GM21619 (cell line): ENCODE measurements at regions not wholly inside any gene's neighbourhood (a gene's known extent, or its start where the extent isn't known, plus 50 kb on each side); places are given as distances from the start of the nearest gene placed in this dataset.

Source experiments
- ATAC-seq: cut with Tn5 transposase; IDR thresholded peaks from one replicate; pipeline ENCODE4 v1.9.1; 2021; ENCODE audit not compliant: unreplicated experiment

DNA sequence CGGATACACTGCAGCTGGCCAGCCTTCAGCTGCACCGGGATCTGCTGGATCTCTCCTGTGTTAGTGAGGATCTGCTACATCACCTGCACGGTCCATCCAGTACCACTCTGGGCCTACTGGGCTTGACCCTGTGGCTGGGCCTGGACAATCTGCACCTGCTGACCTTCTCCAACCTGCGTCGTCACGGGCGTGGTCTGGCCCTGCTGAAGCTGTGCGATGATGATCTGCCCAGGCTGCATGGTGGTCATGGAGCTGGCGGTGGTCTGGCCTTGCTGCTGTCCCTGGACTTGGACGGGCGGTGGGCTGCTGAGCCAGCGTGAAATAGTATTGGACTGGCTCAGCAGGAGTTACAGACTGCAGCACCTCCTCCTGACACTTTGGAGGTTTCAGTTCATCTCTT, 137.1 kb upstream of the GAS1 start:
- no peak for ATAC-seq

DNA sequence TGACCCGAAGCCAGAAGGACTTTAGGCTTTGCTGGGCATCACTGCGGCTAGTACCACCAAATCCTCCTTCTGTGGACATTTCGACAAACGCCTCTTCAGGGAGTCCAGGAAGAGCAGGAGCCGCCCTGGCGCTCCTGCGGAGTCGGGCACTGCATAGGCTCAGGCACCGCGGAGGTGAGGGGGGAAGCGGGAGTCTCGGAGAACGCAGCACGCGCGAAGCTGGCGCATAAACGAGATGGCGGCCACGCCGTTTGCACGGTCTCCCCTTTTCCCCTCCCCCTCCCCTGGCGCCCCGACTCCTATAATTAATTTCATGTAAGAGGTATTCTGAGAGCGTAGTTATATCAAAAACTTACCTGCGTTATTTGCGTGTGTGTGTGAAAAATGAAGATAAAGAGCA, 137.8 kb upstream of the GAS1 start:
- no peak for ATAC-seq

DNA sequence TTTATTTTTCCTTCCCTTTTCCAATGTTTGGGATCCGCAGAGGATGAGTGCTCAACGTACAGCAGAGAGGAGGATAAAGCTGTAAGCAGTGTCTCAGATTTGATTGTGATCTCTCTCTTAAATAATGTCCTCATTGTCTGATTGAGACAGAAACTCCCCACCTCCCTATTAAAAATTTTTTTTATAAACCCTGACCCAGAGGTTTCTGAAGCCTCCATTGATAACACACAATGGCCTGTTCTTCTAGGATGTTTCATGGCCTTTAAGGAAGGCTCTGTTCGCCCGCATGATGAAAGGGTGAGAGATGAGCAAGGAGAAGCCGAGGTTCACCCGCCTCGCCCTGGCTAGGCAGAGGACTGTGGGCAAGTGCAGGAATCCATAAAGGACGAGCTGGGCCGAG, 138.2 kb upstream of the GAS1 start:
- no peak for ATAC-seq

DNA sequence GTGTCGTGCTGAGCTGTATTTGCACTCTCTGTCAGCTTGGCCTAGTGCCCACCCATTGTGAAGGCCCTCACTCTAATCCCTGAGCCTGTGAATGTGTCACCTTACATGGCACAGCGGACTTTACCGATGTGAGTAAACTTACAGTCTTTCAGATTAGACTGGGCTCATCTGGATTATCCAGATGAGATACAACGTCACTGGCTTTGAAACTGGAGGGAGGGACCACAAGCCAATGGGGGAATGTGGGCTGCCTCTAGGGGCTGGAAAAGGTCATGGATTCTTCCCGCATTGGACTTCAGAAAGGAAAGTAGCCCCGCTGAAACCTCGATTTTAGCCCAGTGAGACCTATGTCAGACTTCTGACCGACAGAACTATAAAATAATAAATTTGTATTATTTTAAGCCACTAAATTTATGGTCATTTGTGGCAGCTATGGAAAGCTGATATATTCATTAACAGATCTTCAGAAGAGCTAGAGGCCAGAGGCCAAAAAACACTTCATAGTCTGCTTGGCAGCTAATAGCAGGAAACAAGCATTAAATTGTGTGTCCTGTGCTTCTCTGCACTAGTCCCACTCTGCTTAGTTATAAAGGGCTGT, 139.0 kb upstream of the GAS1 start:
- ATAC-seq, result no peak

DNA sequence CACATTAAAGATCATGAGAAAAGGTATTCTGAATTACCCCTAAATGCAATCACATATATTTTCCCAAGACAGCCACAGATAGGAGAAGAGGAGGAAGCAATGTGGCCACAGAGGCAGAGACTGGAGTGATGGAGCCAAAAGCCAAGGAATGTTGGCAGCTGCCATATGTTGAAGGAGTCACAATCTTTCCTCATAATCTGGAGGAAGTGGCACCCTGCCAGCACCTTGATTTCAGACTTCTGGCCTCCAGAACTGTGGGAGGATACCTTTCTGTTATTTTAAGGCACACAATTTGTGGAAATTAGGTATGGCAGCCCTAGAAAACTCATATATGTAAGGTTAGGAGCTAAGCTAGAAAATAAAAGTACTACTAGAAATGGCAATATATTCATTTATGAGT, 139.9 kb upstream of the GAS1 start:
- ATAC-seq, result no peak

DNA sequence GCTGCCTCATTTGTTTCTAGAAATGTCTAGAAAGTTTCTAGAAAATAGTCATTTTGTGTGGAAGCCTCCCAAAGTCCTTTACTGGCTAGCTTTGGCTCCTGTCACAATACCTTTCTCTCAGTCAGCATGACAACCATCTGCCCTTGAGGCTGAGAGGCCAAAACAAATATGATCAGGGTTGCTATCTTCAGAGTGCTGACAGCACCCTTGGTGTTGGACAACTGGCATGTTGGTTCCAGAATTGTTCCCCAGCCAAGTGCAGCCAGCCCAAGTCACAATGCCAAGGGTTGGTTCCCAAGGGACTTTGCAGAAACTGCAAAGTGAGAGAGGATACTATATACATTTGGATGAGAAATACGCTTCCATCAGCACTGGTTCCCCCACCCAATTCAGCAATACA, 140.9 kb upstream of the GAS1 start:
- no peak for ATAC-seq

DNA sequence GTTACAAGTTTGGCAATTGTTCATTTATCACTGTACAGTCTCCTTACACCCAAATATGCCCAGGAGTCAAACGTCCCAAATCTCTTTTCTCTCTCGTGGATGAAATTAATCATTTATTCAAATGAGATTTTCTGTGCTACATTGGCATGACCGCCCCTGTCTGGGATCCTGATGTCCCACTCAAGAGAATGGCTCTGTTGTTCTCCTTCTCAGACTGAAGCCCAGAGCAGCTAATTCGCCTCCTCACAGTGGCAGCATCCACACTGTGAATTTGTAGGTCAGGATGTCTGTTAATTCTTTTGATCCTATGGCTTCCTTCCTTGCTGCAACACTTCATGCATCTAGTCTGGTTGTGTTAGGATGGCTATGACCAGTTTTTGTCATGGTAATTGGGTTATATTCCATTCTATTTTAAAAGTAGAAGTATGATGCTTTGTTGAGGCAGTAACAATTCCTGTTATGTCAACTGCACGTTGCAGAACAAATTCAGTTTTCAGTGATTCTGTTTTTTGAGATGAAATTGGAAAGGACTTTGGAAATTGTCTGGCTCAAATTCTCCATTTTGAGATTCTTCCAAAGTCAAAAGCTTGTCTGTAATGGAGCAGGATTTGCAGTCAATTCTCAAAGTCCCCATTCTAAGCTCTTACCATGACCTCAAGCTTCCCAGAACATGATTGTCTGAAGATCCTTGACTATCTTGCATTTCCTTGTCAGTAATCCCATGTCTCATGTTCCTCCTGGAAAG, 141.5 kb upstream of the GAS1 start:
- ATAC-seq, result no peak

DNA sequence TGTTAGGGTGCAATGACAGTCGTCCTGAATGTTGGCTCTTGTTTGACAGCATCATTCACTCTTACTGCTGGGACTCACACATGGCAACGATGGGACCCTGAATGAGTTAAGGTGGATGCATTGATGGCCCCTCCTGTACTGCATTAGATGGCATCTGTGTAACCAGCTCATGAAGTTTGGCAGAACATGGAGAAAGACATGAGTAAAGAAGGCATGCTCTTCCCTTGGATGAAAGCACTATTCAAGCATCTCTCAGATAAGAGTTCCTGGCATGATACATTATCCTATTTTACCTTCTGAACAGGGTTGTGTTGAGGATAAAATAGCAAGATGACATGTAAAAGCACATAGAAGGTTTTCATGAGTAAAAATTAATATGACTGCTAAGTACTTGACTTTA, 142.2 kb upstream of the GAS1 start:
- ATAC-seq, result no peak

DNA sequence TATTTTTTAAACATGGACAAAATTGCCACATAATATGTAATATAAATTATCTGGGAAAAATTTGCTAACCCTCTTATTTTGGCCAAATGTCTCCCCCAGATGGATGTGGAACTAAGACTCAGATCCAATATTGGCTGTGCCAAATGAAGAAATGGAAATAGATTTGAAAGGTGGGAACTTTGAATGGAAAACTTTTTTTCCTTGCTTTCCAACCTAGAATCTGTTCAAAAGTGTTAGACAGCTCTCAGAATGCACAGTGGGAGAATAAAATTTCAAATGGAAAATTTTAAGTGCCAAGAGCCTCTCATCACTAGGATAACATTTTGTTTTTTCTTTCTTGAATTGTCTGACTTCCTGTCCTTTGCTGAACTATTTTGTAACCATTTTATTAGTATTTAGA, 142.6 kb upstream of the GAS1 start:
- ATAC-seq, result no peak

DNA sequence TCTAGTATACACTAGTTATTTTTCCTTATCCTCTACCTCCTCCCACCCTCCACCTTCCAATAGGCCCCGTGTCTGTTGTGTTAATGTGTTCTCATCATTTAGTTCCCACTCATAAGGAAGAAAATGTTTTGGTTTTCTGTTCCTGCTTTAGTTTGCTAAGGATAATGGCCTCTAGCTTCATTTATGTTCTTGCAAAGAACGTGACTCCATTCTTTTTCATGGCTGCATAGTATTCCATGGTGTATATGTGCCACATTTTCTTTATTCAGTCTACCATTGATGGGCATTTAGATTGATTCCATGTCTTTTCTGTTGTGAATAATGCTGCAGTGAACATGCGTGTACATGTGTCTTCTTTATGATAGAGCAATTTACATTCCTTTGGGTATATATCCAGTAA, 146.5 kb upstream of the GAS1 start:
- ATAC-seq, result no peak

DNA sequence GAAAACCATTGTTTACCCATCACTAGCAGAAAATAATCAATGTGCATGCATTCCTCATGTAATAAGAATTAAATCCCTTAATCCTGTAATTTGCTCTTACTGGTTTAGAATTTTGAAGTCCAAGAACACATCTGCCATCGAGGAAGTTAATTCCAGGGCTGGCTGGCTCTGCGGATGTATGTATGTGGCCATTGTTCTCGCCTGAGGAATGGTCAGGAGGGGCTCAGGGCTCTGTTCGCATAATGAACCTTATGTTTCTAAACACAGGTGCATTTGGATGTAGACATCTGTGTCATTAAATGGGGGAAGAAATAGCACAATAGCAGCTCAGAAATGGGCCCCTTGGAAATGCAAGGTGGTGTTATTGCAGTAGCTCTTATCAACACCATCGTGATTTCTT, 148.6 kb upstream of the GAS1 start:
- no peak for ATAC-seq

DNA sequence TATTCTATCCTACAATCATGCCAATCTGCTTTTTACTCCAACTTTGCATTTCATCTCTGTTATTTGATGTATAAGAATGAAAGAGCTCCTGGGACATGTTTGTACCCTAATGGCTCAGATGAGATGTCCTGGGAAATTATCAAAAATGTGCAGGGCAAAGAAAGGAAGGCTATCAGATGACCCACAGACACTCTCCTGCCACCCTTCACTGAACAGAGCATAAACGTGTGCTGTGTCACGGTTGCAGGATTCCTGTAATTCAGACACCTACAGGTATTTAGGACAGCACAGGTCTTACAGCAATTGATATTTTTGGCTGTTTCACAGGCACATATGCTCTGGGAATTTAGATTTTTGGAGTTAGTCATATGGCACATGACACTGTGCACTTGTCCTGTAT, 149.2 kb upstream of the GAS1 start:
- no peak for ATAC-seq

DNA sequence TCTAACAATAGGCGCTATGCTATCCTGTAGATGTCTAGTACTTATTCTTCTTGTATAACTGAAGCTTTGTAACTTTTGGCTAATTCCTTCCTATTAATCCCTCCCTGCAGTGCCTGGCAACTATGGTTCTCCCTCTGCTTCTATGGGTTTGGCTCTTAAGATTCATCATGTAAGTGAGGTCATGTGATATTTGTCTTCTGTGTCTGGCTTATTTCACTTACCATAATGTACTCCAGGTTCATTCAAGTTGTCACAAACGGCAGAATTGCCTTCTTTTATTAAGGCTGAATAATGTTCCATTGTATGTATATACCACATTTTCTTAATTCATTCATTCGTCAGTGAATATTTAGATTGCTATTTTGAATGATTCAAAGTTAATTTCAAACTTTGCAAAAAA, 149.9 kb upstream of the GAS1 start:
- no peak for ATAC-seq

DNA sequence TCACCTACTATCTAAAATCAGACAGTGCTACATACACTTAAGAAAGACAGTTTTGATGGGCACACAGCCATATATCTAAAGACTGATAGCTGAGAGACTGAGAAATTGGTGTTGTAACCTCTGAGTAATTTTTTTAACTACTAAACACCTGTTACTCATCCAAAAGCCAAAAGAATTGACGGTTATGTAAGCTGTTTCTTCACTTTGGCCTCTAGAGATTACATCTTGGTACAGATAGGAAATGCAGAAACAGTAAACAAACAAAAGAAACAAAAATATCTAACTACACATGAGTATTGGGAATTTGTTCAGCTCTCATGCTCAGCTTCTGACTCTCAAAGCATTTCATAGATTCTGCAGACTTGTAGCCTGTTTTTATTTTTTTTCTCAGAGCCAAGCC, 152.1 kb upstream of the GAS1 start:
- no peak for ATAC-seq

DNA sequence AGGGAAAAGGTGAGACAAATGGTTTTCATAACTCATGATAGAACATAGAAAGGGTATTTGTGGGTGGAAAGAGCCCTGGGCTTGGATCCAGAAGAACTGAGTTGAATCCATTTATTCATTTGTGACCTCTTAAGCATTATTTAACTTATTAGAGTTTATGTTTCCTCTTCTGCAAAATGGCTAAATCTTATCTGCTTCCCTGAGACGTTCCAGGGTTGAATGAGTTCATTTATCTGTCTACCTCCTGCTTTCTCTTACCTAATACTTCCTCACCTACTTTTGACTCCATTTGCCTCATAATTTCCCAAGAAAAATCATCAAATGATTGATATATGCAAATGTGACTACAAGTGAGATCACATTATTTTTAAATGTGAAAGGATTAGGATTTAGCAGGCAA, 152.7 kb upstream of the GAS1 start:
- no peak for ATAC-seq

DNA sequence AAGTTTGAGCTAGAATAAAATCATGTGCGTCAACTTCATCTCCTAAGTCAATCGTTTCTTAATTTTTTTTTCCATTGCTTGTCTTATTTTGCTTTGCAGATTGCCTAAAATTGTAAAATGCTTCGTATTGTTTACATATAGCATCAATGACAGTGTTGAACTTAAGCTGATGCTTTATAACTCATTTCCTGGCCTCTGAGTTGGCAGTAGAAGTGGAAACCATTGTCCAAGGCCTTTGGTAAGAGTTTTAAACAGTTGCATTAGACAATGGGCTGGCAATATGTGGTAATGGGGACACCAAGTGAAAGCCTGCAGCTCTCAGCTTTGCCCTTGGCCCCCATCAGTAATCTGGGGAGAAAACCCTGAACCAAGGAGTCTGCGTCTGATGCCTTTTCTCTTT, 154.8 kb upstream of the GAS1 start:
- no peak for ATAC-seq

DNA sequence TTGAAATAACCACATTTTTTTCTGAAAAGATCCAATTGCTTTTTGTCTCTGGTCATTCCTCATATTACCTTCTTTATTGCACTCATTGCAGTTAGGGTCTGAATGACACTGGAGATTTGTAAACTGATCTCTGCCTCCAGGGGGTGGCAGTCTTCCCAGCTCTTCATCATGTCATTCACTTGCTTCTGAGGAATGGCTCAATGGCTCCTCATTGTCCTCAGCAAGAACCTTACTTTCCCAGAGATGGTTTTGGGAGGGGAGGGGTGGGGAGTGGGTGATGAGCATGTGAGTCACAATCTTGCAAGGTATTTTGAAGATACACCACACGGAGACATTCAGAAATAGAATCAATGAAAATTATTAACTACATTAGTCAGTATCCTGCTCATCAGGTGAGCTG, 159.8 kb upstream of the GAS1 start:
- ATAC-seq, result no peak

DNA sequence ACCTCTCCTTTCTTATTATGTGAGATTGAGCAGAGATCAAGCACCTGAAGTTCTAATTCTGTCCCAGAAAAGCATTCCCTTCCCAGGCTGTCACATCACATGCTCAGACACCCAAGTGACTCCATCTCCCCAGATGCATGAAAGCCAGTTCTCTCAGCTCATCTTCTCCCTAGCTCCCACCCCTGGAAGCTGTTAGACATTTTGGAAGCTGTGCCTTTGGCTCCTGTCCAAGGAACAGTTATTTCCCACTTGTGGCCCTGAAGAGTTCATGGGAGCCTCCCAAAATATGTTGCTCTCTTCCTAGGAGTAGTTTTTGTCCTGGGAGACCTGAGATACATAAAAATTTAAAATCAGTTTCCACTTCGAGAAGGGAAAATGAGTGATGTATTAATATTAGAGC, 161.4 kb upstream of the GAS1 start:
- ATAC-seq, result no peak

DNA sequence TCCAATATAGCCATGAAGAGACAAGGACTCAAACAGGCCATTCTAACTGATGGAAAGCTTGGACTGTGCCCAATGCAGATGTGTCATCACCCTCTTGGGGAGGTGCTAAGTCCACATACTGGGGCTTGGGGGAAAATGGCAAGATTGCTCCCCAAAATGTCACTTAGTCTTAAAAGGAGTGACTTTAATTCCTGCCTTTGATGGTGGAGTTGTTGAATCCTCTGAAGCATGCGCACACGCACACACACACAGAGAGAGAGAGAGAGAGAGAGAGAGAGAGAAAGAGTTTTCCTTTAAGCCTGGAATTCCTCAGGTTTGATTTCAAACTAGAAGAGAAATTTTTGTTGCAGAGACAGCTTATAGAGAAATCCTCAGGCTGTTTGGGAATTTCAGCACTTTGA, 161.9 kb upstream of the GAS1 start:
- ATAC-seq, result no peak

DNA sequence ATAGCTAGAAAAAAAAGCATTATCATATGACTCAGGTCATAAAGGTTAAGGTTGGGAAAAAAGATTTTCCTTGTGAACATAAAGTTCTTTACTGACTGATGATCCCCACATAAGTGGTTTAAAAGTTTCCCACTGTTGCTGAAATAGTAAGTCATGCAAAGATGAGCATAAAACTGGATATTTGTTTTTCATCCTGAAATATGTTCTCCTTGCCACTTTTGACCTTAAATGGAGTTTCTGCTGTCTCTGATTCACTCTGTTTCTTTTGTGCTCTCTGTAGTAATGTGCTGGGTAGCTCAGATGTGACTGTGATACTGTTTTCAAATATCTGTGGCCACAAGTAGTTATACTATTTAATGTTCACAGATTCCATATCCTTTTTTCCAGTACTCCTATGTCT, 162.5 kb upstream of the GAS1 start:
- no peak for ATAC-seq

DNA sequence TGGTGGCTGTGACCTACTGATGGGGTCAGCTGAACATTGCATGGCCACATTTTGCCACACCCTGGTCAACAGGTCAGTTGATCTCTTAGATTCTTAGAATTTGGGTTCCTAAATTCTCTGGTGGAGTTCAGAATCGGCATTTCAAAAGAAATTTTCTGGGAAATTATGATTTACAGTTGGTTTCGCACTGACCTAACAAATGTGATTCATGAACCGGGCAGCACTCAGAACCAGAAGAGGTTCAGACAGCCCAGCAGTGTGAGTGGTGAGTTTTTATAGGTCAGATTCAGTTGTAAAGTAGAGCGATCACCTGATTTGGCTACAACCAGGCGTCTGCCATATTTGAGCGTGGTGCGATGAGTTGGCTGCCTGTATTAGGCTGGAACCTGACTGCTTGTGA, 163.7 kb upstream of the GAS1 start:
- ATAC-seq, result no peak

DNA sequence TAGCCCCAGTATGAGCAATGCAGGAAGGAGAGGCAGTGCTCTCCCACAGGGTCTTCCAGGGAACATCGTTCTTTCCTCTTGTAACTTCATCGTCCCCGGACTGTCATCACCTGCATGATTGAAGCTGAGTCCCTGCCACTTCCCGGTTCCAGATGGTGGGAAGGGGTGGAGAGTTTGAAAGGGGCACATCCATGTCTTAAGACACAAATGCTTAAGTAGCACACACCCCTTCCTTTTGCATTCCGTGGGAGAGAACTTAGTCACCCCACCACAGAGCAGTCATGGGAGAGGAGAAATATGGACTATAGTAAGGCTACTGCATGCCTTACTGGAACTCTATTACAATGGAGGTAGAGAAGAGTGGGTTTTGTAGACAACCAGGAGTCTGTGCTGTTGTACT, 165.3 kb upstream of the GAS1 start:
- ATAC-seq, result no peak

DNA sequence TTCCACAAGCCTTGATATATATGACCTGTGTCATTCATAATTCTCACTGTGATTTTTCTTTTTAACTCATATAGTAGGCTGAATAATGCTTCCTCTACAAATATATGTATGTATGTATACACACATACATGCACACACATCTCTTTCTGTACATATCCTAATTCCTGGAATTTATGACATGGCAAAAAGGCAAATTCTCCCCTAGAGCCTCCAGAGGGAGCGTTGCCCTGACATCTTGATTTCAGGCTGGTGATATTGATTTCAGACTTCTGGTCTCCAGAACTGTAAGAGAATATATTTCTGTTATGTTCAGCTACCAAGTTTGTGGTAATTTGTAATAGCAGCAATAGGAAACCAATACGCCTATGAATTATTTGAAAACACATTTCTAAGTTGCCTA, 166.6 kb upstream of the GAS1 start:
- no peak for ATAC-seq
